DND-41 (cell line): ENCODE measurements at regions not wholly inside any gene's neighbourhood (a gene's known extent, or its start where the extent isn't known, plus 50 kb on each side); places are given as distances from the start of the nearest gene placed in this dataset.
"Not testable (repeated sequence)": the region's sequence is repeated elsewhere in the genome, so short reads cannot be mapped to it uniquely, and the experiment has no call there.

Experiments
- ATAC-seq: fragments of 200-7000 bp; cut with Tn5 transposase; 3 replicates; pipeline ENCODE4 v1.9.1; 2021; ENCODE audit warnings: low read depth; ENCODE audit not compliant: insufficient read depth
- DNase-seq: peaks from one replicate; pipeline ENCODE4 v3.0.0-alpha.2; 2020
- H2AFZ ChIP-seq: 2 replicates; pipeline ENCODE4 v1.6.0; 2012; ENCODE audit warnings: low read depth, low read length
- H3K27ac ChIP-seq: 2 replicates; pipeline ENCODE4 v1.5.1; 2012; ENCODE audit warnings: low read length, inconsistent platforms
- H3K27me3 ChIP-seq: fragments of 200-600 bp; sonication (generic); 2 replicates; pipeline ENCODE4 v1.6.0; 2012; ENCODE audit warnings: low read length, mild to moderate bottlenecking, inconsistent platforms; ENCODE audit not compliant: insufficient read depth, poor library complexity
- H3K36me3 ChIP-seq: 2 replicates; pipeline ENCODE4 v1.5.1; 2012; ENCODE audit warnings: low read length, inconsistent platforms; ENCODE audit not compliant: insufficient read depth
- H3K4me1 ChIP-seq: 2 replicates; pipeline ENCODE4 v1.5.1; 2012; ENCODE audit warnings: mild to moderate bottlenecking, low read length; ENCODE audit not compliant: insufficient read depth
- H3K4me2 ChIP-seq: 2 replicates; pipeline ENCODE4 v1.6.0; 2012; ENCODE audit warnings: mild to moderate bottlenecking, moderate library complexity, low read length, inconsistent platforms; ENCODE audit not compliant: insufficient read depth
- H3K4me3 ChIP-seq, 2 experiments: fragments of 200-600 bp in 1 of 2; shearing (Covaris generic) in 1 of 2; 2 replicates each; pipeline ENCODE4 v1.5.1; 2012 to 2016; ENCODE audit warnings: inconsistent platforms in 2 of 2, low read length in 2 of 2, mild to moderate bottlenecking in 2 of 2, low read depth in 1 of 2, moderate library complexity in 1 of 2
- H3K79me2 ChIP-seq: 2 replicates; pipeline ENCODE4 v1.6.0; 2012; ENCODE audit warnings: low read length, inconsistent platforms; ENCODE audit not compliant: insufficient read depth
- H3K9ac ChIP-seq: 2 replicates; pipeline ENCODE4 v1.6.0; 2012; ENCODE audit warnings: low read depth, mild to moderate bottlenecking, inconsistent platforms, low read length, moderate library complexity
- H3K9me3 ChIP-seq: 2 replicates; pipeline ENCODE4 v1.5.1; 2012; ENCODE audit warnings: low read length, moderate library complexity, mild to moderate bottlenecking, inconsistent platforms; ENCODE audit not compliant: insufficient read depth, severe bottlenecking
- H4K20me1 ChIP-seq: 2 replicates; pipeline ENCODE4 v1.6.0; 2012; ENCODE audit warnings: low read length; ENCODE audit not compliant: insufficient read depth
- EZH2 ChIP-seq: IDR thresholded peaks from 3 replicates; pipeline ENCODE4 v1.6.1; 2012; ENCODE audit warnings: borderline replicate concordance, low read depth, mild to moderate bottlenecking, moderate library complexity, low read length, inconsistent platforms; ENCODE audit not compliant: severe bottlenecking
- TF ChIP-seq, protein P1 (sequence below): IDR thresholded peaks from 2 replicates; pipeline ENCODE4 v1.5.1; 2012; ENCODE audit warnings: borderline replicate concordance, low read length, moderate library complexity, mild to moderate bottlenecking; ENCODE audit not compliant: poor library complexity, severe bottlenecking; ENCODE audit errors: extremely low read depth

DNA sequence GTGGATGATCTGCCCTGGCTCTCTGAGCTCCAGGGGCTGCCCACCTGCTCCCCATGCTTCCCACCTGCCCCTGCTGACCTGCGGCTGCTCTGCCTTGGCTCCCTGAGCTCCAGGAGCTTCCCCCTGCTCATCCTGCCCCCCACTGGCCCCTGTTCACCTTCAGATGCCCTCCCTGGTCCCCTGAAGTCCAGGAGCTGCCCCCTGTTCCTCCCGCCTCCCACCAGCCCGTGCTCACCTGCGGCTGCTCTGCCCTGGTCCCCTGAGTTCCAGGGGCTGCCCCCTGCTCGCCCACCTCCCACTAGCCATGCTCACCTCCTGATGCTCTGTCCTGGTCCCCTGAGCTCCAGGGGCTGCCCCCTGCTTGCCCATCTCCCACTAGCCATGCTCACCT is 219.7 kb downstream of the TMEM121 start:
- no peak overlapping the region for H3K27ac ChIP-seq
- no peak for TF ChIP-seq EZH2
- TF ChIP-seq, protein P1, sequence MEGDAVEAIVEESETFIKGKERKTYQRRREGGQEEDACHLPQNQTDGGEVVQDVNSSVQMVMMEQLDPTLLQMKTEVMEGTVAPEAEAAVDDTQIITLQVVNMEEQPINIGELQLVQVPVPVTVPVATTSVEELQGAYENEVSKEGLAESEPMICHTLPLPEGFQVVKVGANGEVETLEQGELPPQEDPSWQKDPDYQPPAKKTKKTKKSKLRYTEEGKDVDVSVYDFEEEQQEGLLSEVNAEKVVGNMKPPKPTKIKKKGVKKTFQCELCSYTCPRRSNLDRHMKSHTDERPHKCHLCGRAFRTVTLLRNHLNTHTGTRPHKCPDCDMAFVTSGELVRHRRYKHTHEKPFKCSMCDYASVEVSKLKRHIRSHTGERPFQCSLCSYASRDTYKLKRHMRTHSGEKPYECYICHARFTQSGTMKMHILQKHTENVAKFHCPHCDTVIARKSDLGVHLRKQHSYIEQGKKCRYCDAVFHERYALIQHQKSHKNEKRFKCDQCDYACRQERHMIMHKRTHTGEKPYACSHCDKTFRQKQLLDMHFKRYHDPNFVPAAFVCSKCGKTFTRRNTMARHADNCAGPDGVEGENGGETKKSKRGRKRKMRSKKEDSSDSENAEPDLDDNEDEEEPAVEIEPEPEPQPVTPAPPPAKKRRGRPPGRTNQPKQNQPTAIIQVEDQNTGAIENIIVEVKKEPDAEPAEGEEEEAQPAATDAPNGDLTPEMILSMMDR, result no peak
- ATAC-seq (no peak), DNase-seq (no peak)
- no peaks in the 10 kb centered on the region for H4K20me1 ChIP-seq
- H3K27me3 ChIP-seq, result no peaks in the 10 kb centered on the region
- H3K79me2 ChIP-seq, result no peaks in the 10 kb centered on the region
- H3K9me3 ChIP-seq, result no peaks in the 10 kb centered on the region
- H2AFZ ChIP-seq, result no peak overlapping the region
- H3K36me3 ChIP-seq, result no peaks in the 10 kb centered on the region
- no peak overlapping the region for H3K4me3 ChIP-seq
- no peaks in the 10 kb centered on the region for H3K4me1 ChIP-seq
- no peak overlapping the region for H3K4me2 ChIP-seq
- no peak overlapping the region for H3K9ac ChIP-seq

DNA sequence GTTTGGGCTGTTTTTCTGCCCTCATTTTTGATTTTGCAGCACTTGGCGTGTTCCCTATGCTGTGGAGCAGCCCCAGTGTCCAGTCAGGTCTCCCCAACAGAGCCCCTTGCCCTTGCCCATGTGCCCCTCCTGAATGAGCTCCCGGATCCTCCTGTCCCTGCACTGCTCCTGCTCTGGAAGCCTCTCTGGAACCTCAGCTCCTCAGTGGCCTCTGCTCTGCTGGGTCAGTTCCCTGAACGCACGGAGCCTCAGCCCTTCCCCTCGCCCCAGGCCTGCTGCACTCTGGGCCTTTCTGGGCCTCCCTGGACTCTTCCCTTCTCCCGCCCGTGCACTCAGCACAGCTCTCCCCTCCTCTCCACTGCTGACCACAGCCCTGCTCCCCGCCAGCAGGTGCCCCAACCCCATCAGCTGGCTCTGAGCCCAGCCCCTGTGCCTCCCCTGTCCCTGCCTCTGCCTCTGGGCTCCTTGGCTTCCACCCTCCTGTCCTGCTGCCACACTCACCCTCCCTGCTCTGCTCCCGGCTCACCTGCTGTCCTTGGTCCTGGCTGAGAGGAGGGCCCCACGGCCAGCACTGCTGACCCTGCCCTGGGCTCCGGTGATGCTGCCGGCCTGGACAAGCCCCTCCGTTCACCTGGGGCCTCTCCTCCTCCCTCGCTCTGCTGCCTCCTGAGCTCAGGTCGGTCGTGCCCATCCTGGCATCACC is 220.6 kb downstream of the TMEM121 start:
- DNase-seq, H3K9ac ChIP-seq, H3K4me3 ChIP-seq, H2AFZ ChIP-seq, H3K27ac ChIP-seq, H3K27me3 ChIP-seq, H3K9me3 ChIP-seq, H3K4me1 ChIP-seq, H3K79me2 ChIP-seq, ATAC-seq, H3K36me3 ChIP-seq, H4K20me1 ChIP-seq, H3K4me2 ChIP-seq: not testable (repeated sequence)

DNA sequence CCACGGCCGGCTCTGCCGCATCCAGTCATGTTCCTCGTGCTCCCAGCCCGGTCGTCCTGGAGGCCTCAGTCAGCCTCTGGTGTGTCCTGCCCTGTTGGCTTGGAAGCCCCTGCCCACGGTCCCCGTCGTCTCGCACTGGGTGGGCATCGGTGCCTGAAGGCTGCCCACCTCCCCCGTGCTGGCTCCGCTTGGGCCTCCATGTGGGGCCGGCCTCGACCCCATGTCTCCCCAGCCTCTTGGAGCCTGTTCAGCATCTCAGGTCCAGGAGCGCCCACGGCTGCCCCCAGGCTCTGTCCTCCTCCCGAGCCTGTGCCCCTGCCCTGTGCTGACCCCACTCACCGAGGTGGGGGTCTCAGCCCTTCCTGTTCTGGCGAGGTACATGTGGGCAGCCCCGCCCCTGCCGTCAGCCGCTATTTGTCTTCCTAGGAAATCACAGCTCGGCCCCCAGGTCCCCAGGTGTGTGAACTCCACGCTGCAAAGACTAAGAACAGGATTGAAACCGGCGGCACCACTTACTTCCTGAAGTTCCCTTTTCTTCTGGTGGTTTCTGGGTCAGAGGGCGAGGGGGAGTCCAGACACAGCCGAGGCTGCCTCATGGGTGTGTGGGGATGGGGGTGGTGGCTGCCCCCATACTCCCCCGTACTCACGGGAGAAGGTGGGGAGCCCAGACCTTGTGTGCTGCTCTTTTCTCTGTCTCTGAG is 221.3 kb downstream of the TMEM121 start:
- not testable (repeated sequence) for H4K20me1 ChIP-seq, H3K4me3 ChIP-seq, H3K36me3 ChIP-seq, ATAC-seq, H3K9ac ChIP-seq, H3K4me1 ChIP-seq, H3K27ac ChIP-seq, H2AFZ ChIP-seq, DNase-seq, H3K79me2 ChIP-seq, H3K9me3 ChIP-seq, H3K27me3 ChIP-seq, H3K4me2 ChIP-seq

DNA sequence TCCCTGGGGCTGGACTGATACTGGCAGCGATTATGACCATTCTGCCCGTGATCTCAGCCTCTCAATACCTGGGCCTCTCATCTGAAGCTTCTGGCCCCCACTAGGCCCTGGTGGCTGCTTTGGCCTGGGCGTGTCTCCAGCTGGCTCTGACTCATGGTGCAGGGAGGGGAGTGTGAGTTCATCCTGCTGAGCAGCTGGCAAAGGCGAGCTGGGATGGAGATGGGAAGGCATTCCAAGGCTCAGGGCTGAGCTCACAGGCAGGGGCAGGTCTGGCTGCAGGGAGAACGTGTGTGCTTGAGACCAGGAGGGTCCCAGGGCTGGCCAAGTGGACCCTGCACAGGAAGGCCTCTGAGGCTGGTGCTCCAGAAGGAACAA is 221.8 kb downstream of the TMEM121 start:
- DNase-seq (no peak), ATAC-seq (no peak)
- no peaks in the 10 kb centered on the region for H3K4me1 ChIP-seq
- no peaks in the 10 kb centered on the region for H3K27me3 ChIP-seq
- no peak for TF ChIP-seq EZH2
- TF ChIP-seq, protein P1, result no peak
- H3K9ac ChIP-seq, result no peak overlapping the region
- H3K79me2 ChIP-seq, result no peaks in the 10 kb centered on the region
- H2AFZ ChIP-seq, result no peak overlapping the region
- H3K9me3 ChIP-seq, result no peaks in the 10 kb centered on the region
- H3K36me3 ChIP-seq, result no peaks in the 10 kb centered on the region
- no peak overlapping the region for H3K4me3 ChIP-seq
- H3K4me2 ChIP-seq, result no peak overlapping the region
- no peaks in the 10 kb centered on the region for H4K20me1 ChIP-seq
- no peak overlapping the region for H3K27ac ChIP-seq

DNA sequence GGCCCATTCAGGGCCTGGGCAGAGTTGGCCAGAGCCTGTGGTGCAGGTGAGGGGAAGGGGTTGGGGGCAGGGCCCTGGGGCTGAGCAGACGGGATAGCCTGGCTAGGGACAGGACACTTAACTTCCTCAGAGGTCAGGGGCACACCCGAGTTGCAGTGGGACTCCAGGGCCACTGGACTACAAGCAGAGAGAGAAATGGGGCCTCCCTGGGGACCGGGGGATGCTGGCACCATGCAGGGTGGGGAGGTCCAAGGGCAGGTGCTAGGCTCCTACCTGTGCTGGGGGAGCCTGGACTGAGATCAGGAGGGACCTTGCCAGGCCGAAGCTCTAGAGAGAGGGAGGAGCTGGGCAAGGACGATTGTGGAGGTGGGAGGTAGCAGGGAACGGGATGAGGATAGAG is 222.3 kb downstream of the TMEM121 start:
- H4K20me1 ChIP-seq, H3K27ac ChIP-seq, H3K9me3 ChIP-seq, H3K9ac ChIP-seq, H3K4me3 ChIP-seq, H3K36me3 ChIP-seq, DNase-seq, H3K4me2 ChIP-seq, H3K4me1 ChIP-seq, ATAC-seq, H2AFZ ChIP-seq, H3K27me3 ChIP-seq, H3K79me2 ChIP-seq: not testable (repeated sequence)

DNA sequence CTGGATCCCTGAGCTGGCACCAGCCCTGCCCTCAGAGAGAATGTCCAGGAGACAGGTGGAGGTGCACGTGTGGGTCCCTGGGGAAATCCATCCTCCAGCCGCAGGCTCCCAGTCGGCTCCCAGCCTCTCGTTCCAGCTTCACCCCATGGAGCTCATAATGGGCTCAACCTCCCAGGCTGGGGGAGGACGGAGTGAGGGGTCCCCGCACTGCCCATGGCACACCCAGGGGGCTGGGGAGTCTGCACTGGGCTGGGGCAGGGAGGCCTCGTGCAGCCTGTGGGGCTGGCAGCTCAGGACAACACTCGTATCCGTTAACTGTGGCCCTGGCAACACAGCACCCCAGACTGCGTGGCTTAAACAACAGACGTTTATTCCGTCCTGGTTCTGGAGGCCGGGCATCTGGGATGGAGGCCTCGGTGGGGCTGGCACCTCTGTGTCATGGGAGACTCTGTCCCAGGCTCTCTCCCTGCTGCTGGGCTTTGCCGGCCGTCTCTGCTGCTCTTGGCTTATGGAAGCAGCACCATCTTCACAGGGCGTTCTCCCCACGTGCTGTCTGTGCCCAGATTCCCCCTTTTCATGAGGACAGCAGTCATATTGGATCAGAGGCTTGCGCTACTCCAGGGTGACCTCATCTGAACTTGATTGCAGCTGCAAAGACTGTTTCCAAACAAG is 223.6 kb downstream of the TMEM121 start:
- H3K4me3 ChIP-seq, H3K79me2 ChIP-seq, H3K4me1 ChIP-seq, H3K27ac ChIP-seq, H3K4me2 ChIP-seq, DNase-seq, H3K27me3 ChIP-seq, H3K36me3 ChIP-seq, ATAC-seq, H3K9ac ChIP-seq, H3K9me3 ChIP-seq, H4K20me1 ChIP-seq, H2AFZ ChIP-seq: not testable (repeated sequence)
